ENCODE measurements at regions not wholly inside any gene's neighbourhood (a gene's known extent, or its start where the extent isn't known, plus 50 kb on each side); places are given as distances from the start of the nearest gene placed in this dataset.
"Not testable (repeated sequence)": the region's sequence is repeated elsewhere in the genome, so short reads cannot be mapped to it uniquely, and the experiment has no call there.

GRCh38 chrX:35622040-35622439, 176.1 kb upstream of the MAGEB16 start:
- no peak for DNase-seq (ENCODE audit: low spot score)

GRCh38 chrX:35622601-35623000, 175.5 kb upstream of the MAGEB16 start:
- DNase-seq (ENCODE audit: low spot score), result no peak

GRCh38 chrX:35625714-35626113, 172.4 kb upstream of the MAGEB16 start:
- DNase-seq (ENCODE audit: low spot score), result no peak

- no peak for DNase-seq (ENCODE audit: low spot score)
Measured at GRCh38 chrX:35626124-35626523, 172.0 kb upstream of the MAGEB16 start.

GRCh38 chrX:35635971-35636370, 162.2 kb upstream of the MAGEB16 start:
- DNase-seq (ENCODE audit: low spot score), result not testable (repeated sequence)

- no peak for DNase-seq (ENCODE audit: low spot score)
Measured at GRCh38 chrX:35664833-35665232, 133.3 kb upstream of the MAGEB16 start.

- DNase-seq (ENCODE audit: low spot score), result no peak
Measured at GRCh38 chrX:35665311-35665710, 132.8 kb upstream of the MAGEB16 start.

- DNase-seq (ENCODE audit: low spot score), result no peak
Measured at GRCh38 chrX:35670889-35671288, 127.3 kb upstream of the MAGEB16 start.

GRCh38 chrX:35675151-35675550, 123.0 kb upstream of the MAGEB16 start:
- DNase-seq (ENCODE audit: low spot score), result no peak

GRCh38 chrX:35680940-35681346, 117.2 kb upstream of the MAGEB16 start:
- no peak for DNase-seq (ENCODE audit: low spot score)

GRCh38 chrX:35682476-35682875, 115.7 kb upstream of the MAGEB16 start:
- DNase-seq (ENCODE audit: low spot score), result no peak

GRCh38 chrX:35696760-35697234, 101.3 kb upstream of the MAGEB16 start:
- no peak for DNase-seq (ENCODE audit: low spot score)

GRCh38 chrX:35699642-35700041, 98.5 kb upstream of the MAGEB16 start:
- no peak for DNase-seq (ENCODE audit: low spot score)

GRCh38 chrX:35700121-35700520, 98.0 kb upstream of the MAGEB16 start:
- no peak for DNase-seq (ENCODE audit: low spot score)

GRCh38 chrX:35711281-35711680, 86.9 kb upstream of the MAGEB16 start:
- no peak for DNase-seq (ENCODE audit: low spot score)

GRCh38 chrX:35722128-35722527, 76.0 kb upstream of the MAGEB16 start:
- DNase-seq (ENCODE audit: low spot score), result no peak

GRCh38 chrX:35726176-35726575, 72.0 kb upstream of the MAGEB16 start:
- no peak for DNase-seq (ENCODE audit: low spot score)

GRCh38 chrX:35728481-35728880, 69.7 kb upstream of the MAGEB16 start:
- no peak for DNase-seq (ENCODE audit: low spot score)

GRCh38 chrX:35733879-35734278, 64.3 kb upstream of the MAGEB16 start:
- DNase-seq (ENCODE audit: low spot score), result no peak

GRCh38 chrX:35741142-35741541, 57.0 kb upstream of the MAGEB16 start:
- no peak for DNase-seq (ENCODE audit: low spot score)

- no peak for DNase-seq (ENCODE audit: low spot score)
Measured at GRCh38 chrX:35743331-35743730, 54.8 kb upstream of the MAGEB16 start.

Data from CD4-positive, alpha-beta T cell treated with Interleukin-2 at 100 ng/mL for 4 hours (primary cell).